ENCODE measurements at regions not wholly inside any gene's neighbourhood (a gene's known extent, or its start where the extent isn't known, plus 50 kb on each side); places are given as distances from the start of the nearest gene placed in this dataset.
A peak's percentile ranks its signal among the peaks of the same experiment; 100 is the strongest.

DNA sequence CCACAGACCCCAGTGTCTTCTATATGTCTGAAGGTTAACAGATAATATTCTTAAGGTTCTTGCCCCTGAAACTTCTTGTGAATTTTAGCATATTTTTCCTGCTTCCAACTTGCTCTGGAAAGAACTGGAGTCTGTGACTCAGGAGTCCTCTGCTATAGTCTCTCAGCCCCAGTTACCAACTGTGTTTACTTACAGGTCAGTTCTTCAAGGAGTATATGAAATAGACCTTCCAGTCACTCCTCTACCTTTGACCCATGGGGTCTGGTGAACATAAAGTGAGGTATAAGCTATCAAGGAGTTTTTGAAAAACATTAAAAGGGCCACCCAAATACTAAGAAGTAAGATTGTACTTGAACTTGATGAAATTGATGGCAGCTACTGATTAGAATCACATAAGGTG, 139.2 kb upstream of the ROPN1 start:
- no peaks in the 10 kb centered on the region for H3K27me3 ChIP-seq (replicated peaks; ENCODE audit: insufficient read depth)
- DNase-seq (ENCODE audit: low spot score): no peak
- H3K36me3 ChIP-seq: no peaks in the 10 kb centered on the region
- TF ChIP-seq, protein P1, sequence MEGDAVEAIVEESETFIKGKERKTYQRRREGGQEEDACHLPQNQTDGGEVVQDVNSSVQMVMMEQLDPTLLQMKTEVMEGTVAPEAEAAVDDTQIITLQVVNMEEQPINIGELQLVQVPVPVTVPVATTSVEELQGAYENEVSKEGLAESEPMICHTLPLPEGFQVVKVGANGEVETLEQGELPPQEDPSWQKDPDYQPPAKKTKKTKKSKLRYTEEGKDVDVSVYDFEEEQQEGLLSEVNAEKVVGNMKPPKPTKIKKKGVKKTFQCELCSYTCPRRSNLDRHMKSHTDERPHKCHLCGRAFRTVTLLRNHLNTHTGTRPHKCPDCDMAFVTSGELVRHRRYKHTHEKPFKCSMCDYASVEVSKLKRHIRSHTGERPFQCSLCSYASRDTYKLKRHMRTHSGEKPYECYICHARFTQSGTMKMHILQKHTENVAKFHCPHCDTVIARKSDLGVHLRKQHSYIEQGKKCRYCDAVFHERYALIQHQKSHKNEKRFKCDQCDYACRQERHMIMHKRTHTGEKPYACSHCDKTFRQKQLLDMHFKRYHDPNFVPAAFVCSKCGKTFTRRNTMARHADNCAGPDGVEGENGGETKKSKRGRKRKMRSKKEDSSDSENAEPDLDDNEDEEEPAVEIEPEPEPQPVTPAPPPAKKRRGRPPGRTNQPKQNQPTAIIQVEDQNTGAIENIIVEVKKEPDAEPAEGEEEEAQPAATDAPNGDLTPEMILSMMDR (IDR thresholded peaks at IDR 0.05): no peak
- peaks cover 22 to 61% of the 10 kb centered on the region in 2 donors for H3K4me1 ChIP-seq (ENCODE audit: control insufficient read depth in 1 of 2, low read depth in 2 of 2)
- no peaks in the 10 kb centered on the region for H3K9me3 ChIP-seq
- no peak overlapping the region for H3K4me3 ChIP-seq
- peak overlapping the region; percentile 65 to 83 for H3K27ac ChIP-seq
- ATAC-seq (ENCODE audit: insufficient number of reproducible peaks, low FRiP score, low read depth): no peak

DNA sequence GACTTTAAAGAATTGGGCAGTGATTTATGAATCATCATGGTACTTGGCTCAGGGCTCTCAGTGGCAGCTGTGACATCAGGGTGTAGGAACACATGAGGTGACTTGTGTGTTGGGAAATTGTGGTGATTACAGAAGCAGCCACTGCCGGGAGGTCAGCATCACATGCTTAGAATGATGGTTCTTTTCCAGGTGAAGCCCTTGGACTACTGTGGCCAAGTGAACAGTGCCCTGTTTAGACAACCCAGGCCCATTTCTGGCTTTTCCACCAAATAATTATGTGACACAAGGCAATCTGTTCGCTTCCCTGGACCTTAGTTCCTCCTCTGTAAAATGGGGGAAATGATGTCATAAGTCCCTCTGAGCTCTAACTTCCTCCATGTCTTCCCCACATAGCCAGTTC, 139.7 kb upstream of the ROPN1 start:
- TF ChIP-seq, protein P1 (IDR thresholded peaks at IDR 0.05): no peak
- H3K4me1 ChIP-seq (ENCODE audit: control insufficient read depth in 1 of 2, low read depth in 2 of 2): peaks cover 22 to 66% of the 10 kb centered on the region in 2 donors
- H3K27ac ChIP-seq: peak overlapping the region; percentile 65 to 83
- ATAC-seq (ENCODE audit: insufficient number of reproducible peaks, low FRiP score, low read depth) (peak; percentile 36), DNase-seq (ENCODE audit: low spot score) (no peak)
- no peaks in the 10 kb centered on the region for H3K36me3 ChIP-seq
- no peak overlapping the region for H3K4me3 ChIP-seq
- H3K9me3 ChIP-seq: no peaks in the 10 kb centered on the region
- H3K27me3 ChIP-seq (replicated peaks; ENCODE audit: insufficient read depth): no peaks in the 10 kb centered on the region

DNA sequence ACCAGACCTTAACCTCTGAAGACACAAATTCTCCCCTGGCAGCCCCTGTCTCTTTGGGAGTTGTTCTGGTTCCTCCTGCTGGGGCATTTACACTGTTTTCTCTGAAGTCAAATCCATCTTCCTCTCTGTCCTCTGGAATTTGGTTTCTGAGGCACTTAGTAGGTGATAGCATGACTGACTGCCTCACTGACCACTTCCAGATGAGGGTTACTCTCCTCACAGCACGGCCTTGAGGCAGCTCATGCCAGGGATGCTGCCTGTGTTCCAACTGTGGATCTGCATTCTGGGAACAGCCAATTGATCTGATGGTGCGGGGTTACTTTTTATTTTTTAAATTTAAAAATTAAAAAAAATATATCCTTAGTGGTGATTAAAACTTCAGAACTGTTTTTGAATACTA, 140.9 kb upstream of the ROPN1 start:
- Histone ChIP-seq H3K9me3 (no peaks in the 10 kb centered on the region), H3K4me1 (ENCODE audit: control insufficient read depth in 1 of 2, low read depth in 2 of 2) (peaks cover 27 to 76% of the 10 kb centered on the region in 2 donors), H3K27ac (peak overlapping the region; percentile 65 to 83), H3K4me3 (no peak overlapping the region), H3K27me3 (replicated peaks; ENCODE audit: insufficient read depth) (no peaks in the 10 kb centered on the region), H3K36me3 (no peaks in the 10 kb centered on the region)
- ATAC-seq (ENCODE audit: insufficient number of reproducible peaks, low FRiP score, low read depth) (no peak), DNase-seq (ENCODE audit: low spot score) (no peak)
- TF ChIP-seq, protein P1 (IDR thresholded peaks at IDR 0.05): no peak

DNA sequence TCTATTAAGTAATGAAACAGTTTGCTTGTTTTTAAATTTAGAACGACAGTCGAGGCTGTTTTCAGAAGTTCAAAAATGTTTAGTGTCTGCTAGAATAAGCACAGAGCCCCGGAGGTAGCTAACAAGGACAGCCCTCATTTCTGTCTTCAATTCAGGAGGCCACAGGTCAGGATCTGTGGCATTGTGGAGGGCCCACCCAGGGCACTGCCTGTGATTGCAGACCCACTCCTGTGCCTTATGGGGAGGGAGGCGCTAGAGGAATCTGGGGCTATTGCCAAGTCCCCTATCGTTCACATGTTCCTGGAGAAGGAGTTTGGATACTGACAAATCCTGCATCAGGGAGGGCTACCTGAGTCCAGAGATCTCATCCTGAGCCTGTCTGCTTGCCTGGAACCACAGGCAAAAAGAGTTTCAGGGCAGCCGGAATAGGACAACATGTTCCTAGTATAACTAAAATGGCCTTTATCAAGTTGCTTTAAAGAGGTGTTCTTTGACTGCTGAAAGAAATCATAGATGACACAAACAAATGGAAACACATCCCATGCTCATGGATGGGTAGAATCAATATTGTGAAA, 141.5 kb upstream of the ROPN1 start:
- ATAC-seq (ENCODE audit: insufficient number of reproducible peaks, low FRiP score, low read depth) (no peak), DNase-seq (ENCODE audit: low spot score) (no peak)
- Histone ChIP-seq H3K9me3 (no peaks in the 10 kb centered on the region), H3K27ac (peak overlapping the region; percentile 53 to 65), H3K4me3 (no peak overlapping the region), H3K36me3 (no peaks in the 10 kb centered on the region), H3K27me3 (replicated peaks; ENCODE audit: insufficient read depth) (no peaks in the 10 kb centered on the region), H3K4me1 (ENCODE audit: control insufficient read depth in 1 of 2, low read depth in 2 of 2) (peaks cover 27 to 82% of the 10 kb centered on the region in 2 donors)
- TF ChIP-seq, protein P1 (IDR thresholded peaks at IDR 0.05): no peak

DNA sequence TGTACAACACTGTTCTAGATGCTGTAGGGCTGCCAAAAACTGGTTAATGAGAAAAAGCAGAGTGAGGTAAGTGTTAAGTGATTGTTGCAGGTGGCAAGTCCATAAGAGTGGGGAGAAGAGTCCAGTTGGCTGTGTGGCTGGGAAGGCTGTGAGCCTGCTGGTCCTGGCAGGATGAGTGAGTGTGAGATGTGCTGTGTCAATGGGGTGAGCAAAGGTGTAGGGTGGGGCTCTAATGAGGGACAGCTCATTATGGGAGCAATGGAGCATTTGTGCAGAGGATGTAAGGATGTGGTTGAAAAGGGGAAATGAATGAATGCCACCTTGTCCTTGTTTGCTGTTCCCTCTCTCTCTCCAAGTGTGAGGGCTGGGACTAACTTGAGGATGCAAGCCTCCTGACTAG, 145.3 kb upstream of the ROPN1 start:
- ATAC-seq (ENCODE audit: insufficient number of reproducible peaks, low FRiP score, low read depth) (no peak), DNase-seq (ENCODE audit: low spot score) (no peak)
- Histone ChIP-seq H3K27me3 (replicated peaks; ENCODE audit: insufficient read depth) (no peaks in the 10 kb centered on the region), H3K4me1 (ENCODE audit: control insufficient read depth in 1 of 2, low read depth in 2 of 2) (peaks cover 16 to 84% of the 10 kb centered on the region in 2 donors), H3K9me3 (no peaks in the 10 kb centered on the region), H3K4me3 (no peak overlapping the region), H3K27ac (no peak overlapping the region), H3K36me3 (no peaks in the 10 kb centered on the region)
- TF ChIP-seq, protein P1 (IDR thresholded peaks at IDR 0.05): no peak
